ENCODE measurements at regions not wholly inside any gene's neighbourhood (a gene's known extent, or its start where the extent isn't known, plus 50 kb on each side); places are given as distances from the start of the nearest gene placed in this dataset.

DNA sequence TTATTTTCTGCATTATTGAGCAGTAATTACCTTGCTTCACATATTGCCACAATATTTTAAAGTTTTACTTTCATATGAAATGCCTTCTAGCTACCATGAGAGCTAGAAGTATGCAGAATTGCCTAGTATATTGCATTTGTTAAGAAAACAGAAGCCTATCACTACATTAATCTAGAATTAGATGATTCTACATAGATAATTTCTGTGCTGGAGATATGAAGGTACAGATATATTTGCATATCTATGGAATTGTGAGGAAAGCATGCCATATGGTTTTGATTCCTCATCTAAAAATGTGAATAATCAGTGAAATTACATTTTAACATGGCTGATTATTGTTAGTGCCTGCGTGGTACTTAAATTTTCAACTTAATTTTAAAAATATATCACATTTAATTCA lies 1418.3 kb downstream of the NCAM2 start:
- DNase-seq (ENCODE audit: low read depth) = no peak

DNA sequence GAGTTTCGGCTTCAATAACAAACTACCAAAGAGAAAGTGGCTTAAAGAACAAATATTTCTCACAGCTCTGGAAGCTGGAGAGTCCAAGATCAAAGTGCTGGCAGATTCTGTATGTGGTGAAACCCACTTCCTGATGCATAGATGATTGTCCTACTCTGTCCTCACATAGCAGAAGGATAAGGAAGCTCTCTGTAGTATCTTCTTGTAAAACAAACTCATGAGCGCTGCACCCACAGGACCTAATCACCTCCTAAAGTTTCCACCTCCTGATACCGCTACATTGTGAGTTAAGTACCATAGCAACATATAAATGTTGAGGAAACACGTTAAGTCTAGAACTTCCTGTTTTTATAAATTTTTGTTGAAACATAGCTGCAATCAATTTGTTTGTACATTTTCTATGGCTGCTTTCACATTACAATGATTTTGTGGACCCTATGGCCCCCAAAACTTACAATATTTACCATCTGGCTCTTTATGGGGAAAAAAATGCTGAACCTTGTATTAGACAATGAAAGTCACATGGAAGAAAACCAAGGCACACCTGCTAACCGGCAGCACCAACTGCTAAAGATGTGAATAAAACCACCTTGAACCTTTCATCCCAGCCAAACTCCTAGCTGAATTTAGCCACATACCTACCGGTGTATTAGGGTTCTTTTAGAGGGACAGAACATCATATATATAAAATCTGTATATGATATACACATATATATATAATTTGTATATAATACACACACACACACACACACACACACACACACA lies 1423.4 kb downstream of the NCAM2 start:
- no peak for DNase-seq (ENCODE audit: low read depth)

DNA sequence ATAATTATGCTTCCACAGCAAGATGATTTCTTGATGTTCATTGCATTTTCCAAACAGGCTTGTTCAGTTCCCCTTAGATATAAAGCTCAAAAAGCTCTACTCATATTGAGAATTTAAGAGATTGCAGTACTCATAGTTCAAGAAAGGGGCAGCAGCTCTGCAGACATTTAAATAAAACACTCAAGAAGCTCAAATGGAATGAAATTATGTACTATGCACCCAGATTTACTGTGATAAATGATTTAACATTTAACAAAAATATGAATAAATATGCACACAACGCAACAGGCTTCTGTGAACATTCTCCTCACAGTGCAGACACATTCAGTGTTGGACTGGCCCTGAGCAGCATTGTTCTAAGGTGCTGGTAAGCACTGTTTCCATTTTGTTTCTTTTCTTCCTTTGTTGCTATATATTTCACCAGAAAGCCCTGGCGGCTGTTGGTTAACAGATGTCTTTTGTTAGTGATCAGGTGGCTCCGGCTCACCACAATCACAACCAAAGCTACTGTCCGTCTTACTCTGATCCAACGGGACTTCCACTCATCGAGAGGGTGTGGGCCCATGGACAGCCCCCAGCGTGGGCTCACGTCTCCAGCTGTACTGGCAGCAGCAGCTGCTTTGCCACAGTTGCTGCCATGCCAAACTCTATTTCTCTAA lies 1440.3 kb downstream of the NCAM2 start:
- DNase-seq (ENCODE audit: low read depth) = no peak

DNA sequence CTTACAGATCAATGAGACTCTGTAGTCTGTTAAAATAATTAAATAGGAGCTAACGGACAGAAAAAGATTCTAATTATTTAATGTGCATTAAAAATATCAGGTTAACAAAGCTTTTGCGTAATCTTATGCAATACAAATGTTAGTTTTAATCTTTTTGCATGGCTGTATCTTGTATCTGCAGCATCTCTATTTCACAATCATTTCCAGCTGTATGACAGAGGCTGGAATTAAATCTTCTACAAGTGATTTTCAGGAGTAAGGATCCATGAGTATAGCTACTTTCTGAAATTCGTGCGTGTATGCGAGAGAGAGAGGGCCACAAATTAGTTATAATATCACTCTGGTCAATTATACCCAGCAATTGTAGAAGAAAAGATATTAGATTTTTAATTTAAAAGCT lies 1446.8 kb downstream of the NCAM2 start:
- no peak for DNase-seq (ENCODE audit: low read depth)

DNA sequence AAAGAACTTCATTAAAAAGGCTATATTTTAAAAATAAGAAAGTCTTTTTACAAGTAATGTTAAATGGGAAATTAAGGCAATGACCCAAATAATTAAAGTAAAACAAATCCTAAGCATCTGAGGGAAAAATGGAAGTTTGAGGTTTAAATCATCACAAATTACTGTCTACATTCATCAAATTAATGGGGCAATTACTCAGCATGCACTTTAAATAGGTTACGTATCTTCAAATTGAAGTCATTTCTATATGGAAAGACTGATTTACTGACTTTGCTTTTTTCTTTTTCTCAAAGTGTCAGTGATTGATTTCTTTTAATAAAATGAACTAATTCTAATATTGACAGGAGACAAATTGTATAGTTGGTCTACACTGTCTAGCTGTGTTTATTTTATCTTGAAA lies 1452.3 kb downstream of the NCAM2 start:
- no peak for DNase-seq (ENCODE audit: low read depth)

DNA sequence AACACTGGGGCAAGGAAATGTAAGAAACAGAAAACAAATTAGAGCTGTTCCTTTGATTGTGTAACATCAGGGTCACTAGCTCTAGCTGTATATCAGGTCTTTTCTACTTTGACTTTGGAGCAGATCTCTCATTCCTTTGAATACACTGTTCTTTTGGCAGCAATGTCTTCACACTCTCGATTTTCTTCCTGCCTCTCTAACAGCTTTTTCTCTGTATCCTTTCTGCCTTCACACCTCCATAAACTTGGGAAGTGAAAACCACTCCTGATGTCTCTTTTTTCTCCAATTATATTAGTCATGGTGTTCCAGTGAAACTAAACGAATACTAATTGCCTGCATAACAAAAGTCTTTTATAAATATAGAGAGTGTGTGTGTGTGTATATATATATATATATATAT lies 1458.0 kb downstream of the NCAM2 start:
- DNase-seq (ENCODE audit: low read depth) = no peak

DNA sequence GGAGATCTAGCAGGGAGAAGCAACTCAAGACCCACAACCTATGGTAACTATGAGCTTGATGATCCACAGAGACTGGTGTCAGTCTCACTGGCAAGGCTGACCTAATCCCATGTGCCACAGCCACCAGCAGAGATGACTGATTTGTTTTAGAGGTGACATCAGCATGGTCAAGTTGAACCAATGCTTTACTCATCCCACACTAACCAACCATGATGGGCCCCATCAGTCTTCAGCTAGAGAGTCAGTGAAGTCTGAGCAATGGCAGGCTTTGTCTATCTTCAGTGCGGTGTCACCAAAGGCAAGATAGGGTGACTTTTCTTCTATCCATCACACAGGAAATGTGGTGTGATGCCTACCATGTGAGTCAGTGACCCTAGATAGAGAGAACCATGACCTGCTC lies 1470.7 kb downstream of the NCAM2 start:
- DNase-seq (ENCODE audit: low read depth) = no peak

DNA sequence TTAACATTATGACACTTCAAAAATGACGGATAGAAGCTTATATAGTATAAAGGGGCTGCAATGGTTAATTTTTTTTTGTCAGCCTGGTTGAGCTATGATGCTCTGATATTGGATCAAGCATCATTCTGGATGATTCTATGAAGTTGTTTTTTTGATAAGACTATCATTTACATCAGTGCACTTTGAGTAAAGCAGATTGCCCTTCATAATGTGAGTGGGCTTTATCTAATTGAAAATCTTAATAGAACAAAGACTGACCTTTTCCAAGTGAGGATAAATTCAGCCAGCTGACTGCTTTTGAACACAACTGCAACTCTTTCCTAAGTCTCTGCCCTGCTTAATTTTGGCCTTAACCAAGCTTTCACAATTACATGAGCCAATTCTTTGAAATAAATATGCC lies 1476.2 kb downstream of the NCAM2 start:
- DNase-seq (ENCODE audit: low read depth) = no peak

DNA sequence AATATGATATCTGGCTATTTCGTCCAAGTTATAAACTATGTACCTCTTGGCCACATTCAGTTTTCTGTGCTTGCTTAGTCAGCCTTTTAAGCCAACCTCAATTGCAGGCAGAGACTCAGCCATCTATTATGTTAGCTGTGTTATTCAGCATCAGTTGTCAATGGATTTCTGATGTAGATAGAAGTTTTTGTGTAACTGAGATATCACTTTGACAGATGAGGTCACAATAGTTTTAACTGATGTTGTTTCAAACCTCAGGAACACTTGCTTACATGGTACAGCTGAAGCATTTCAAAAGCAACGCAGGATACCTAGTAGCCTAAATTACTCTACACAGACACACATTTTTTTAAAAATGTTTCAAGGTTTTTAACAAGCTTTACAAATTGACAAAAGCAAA lies 1478.0 kb downstream of the NCAM2 start:
- DNase-seq (ENCODE audit: low read depth) = no peak

DNA sequence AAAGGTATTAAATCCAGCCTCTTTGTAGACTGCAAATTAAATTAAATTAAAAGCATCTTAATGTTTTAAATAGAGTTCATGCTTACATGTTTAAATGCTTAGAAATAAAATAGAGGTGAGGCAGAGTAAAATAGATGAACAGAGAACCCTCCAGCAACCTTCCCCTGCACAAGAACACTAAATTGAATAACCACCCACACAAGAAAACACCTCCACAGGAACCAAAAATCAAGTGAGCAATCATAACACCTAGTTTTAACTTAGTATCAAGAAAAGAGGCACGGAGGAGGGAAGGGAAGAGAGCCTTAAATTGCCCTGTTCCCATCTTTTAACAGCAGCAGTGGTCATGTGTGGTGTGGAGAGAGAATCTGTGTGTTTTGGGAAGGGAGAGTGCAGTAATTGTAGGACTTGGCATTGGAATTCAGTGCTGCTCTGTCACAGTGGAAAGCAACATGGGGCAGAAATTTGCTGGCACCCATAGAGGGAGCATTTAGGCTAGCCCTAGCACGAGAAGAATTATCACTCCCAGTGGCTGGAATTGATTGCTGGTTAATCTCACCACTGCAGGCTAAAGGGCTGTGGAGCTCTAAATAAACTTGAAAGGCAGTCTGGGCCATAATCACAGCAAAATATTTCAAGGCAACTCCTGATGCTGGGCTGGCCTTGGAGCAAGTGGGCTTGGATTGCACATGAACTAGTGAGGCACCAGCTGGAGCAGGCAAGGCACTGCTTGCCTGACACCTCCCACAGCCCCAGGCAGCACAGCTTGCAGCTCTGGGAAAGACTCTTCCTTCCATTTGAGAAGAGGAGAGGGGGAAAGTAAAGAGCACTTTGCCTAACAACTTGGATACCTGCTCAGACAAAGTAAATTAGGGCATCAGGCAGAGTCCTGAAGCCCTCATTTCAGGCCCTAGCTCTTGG lies 1478.8 kb downstream of the NCAM2 start:
- DNase-seq (ENCODE audit: low read depth) = no peak

DNA sequence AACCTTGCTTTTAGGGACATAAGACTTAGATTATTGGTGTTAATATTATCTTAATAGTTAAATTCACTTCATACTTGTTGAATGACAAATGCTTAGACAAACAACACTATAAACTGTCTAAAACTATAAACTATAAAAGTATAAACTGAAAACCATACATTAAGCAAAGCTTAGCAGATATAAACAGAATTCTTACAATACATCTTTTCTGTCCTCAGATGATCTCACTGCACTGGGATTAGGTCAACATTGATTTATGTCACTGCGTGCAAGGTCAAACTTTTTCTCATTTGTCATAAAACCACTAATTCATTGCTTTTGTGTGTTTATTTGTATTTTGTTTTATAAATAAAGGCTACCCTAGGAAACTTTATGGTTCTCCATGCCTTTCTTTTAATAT lies 1491.8 kb downstream of the NCAM2 start:
- no peak for DNase-seq (ENCODE audit: low read depth)

DNA sequence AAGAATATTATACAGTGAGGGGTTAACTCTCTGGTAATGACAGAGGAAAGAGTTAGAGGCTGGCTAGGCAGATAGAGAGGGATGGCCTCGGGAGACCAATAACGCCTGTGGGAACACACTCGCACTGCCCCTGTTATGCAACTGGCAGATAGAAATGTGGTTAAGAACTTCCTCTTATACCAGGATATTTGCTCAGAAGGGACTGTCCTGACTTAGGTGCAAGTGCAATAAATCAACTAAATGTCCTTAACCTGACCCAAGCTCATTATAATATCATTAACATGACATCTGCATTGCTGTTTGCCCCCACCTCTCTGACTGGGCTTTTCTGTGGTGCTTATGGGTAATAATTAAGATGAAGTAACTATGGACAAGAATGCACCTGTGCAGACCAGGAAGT lies 1518.0 kb downstream of the NCAM2 start:
- DNase-seq (ENCODE audit: low read depth) = no peak

DNA sequence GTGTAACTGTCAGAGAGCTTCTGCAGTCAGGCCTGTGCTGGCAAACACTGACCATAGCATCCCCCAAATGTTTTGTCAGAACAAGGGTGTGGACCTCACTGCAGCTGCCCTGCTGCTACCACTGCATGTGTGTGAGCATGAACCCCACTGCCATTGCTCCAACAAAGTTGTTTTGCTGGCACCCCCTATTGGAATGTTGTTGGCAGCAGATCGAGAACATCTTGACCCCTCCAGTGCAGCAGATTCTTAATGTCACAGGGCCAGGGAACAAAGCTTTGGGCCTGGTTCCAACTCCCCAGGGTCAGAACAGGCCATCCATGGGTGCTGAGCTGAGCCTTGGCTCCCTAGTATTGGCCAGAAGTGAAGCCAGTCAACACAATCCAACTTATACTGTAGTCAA lies 1537.4 kb downstream of the NCAM2 start:
- DNase-seq (ENCODE audit: low read depth) = no peak

DNA sequence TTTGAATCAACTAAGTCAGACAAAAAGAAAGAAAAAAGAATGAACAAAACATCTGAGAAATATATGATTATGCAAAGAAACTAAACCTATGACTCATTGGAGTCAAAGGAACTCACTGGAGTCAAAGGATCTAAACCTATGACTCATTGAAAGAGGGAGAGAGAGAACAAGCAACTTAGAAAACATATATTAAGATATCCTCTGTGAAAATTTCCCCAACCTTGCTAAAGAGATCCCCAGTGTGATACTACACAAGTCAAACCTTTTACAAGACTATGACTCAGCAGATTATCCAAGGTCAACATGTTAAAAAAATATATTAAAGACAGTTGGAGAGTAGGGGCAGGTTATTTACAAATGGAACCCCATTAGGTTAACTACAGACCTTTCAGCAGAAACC lies 1538.3 kb downstream of the NCAM2 start:
- DNase-seq (ENCODE audit: low read depth) = no peak

DNA sequence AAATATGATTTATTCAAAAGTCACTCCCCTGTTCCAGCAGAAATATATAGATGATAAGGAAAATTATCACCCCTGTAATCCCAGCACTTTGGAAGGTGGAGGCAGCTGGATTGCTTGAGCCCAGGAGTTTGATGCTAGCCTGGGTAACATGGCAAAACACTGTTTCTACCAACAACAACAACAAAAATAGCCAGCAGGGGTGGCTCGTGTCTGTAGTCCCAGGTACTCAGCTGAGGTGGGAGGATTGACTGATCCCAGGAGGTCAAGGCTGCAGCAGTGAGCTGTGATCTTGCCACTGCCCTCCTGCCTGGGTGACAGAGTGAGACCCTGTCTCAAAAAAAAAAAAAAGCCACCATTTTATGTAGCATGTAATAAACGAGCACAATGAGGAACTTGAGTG lies 1546.5 kb downstream of the NCAM2 start:
- no peak for DNase-seq (ENCODE audit: low read depth)

DNA sequence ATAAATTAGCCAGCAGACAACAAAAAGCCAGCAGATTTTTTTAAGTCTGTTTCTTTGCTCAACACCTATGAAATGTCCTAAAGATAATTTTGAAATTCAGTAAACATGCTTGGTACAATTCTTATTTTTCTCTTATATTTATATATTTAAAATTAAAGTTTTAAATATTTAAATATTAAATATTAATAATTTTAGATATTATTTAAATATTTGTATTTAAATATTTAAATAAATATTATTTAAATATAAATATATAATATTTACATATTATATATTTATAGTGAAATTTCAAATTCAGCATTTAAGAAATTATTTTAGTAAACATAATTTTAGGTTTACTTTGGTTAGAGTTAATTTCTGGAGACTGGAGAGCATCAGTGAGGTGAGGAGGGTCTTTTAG lies 1554.2 kb downstream of the NCAM2 start:
- no peak for DNase-seq (ENCODE audit: low read depth)

DNA sequence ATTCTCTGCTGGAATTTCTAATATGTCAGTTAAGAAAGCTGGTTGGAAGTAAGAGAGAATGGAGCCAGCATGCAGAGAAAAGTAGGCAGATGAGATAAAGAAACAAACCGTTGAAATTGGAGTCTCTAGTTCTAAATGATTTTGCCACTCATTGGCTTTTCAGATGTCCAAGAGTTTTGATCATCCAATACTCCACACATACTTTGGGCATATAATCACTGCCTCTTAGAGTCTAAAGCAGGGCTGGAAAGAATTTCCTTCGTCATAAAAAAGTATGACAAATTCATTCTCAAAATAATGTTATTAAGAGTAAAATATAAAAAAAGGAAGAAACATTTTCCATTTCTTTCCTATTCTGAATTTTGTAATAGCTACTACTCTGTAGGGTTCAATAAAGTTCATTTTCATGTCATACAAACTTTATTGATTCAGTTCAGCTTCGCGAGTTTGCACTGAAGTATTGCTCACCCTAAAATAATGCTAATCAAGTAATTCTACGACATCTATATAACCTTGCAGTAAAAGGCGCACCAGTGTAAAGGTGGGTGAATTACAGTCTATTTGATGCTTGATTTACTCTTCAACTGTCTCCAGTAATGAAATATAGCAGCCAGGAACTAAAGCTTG lies 1556.6 kb downstream of the NCAM2 start:
- DNase-seq (ENCODE audit: low read depth) = no peak

DNA sequence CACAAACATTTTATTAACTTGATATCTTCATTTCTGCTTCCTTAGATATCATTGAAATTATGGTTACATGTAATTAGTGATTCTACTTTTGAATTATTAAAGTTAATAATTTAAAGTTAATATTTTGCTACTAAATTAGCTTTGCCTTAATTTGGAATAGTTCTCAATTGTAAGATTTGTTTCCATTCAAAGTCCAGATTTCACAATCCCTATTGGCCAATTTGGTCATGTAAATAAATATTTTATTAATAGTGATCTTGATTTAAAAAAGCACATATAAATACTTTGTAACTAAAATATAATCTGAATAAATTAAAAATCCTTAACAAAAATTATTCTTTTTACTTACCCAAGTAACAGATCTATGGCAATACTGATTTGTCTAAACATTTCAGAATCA lies 1558.6 kb downstream of the NCAM2 start:
- no peak for DNase-seq (ENCODE audit: low read depth)

DNA sequence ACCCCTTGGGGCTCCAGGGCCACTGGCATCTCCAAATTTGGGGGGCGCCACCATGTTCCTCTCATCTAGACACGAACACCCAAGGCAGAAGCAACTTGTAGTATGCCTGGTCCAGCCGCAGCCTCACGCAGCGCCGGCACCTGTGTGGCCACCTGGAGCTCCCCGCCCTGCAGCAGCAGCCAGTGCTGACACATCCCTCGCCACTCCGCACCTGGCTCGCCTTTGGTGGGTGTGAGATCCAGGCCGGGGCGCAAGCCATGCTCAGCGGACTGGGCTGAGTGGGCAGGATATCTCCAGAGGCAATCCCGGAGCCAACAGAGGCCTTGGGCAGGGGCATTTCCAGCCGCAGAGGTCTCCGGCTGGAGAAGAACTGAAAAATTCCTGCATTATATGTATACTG lies 1563.7 kb downstream of the NCAM2 start:
- DNase-seq (ENCODE audit: low read depth) = no peak

DNA sequence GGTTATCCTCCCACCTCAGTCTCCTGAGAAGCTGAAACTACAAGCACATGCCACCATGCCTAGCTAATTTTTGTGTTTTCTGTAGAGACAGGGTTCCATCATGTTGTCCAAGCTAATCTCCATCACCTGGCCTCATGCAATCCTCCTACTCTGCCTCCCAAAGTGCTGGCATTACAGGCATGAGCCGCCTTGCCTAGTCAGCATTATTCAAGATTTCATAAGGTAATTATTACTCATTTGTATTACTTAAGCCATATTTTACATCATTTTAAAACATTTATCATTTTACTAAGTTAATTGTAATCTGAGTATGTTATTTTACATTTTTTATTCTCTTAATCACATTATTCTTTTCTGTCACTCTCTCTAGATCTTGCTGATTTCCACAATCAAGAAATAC lies 1575.6 kb downstream of the NCAM2 start:
- DNase-seq (ENCODE audit: low read depth) = no peak

DNA sequence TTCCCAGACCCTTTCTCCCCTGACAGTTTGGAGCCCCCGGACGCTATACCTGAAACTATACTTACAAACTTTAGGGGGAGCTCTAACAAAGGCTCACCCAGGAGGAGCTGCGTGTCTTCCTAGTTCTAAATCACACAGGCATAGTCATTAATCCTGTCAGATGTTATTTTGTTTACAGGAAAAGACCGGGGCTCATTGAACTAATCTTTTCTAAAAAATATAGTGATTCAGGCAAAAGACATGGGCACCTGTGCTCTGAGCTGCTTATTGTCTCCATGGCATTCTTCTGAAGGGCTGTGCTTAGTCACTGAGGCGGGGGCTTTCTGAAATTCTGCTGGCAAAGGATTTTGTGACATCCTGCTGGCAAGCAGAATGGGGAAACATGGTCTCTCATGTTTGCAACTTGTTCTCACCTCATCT lies 1577.0 kb downstream of the NCAM2 start:
- DNase-seq (ENCODE audit: low read depth) = no peak

DNA sequence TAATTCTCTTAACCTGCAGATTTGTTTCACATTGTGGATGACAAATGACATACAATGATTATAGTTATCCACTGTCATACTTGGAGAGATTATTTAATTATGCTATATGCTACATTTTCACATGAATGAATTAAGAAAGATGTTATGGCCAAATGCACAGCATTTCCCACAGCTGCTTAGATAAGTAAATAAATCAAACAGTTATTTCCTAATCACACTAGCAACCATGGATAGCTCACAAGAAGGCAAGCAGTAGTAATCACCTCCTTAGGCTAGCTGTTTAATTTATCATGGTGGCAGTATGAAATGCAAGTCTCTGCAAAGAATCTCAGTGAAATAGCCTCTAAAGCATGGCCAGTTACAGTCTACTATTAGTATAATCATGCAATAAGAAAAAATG lies 1581.5 kb downstream of the NCAM2 start:
- DNase-seq (ENCODE audit: low read depth) = no peak

DNA sequence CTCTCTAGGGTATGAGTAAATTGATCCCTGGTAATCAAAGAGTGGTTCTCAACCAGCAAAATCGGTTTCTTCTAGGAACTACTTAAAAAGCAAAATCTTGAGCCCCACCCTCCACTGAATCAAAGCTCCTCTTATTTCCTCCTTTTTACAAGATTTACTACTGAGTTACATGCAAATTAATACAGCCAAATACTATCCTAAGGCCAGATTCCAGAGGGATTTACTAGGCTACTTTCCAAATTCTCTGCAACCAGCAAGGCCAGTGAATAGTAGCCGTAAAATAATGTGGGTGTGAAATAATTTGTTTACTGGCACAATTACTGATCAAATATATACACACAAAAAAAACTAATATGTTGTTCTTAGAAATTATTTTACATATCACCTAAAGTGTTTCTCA lies 1583.8 kb downstream of the NCAM2 start:
- no peak for DNase-seq (ENCODE audit: low read depth)
